ENCODE measurements at regions not wholly inside any gene's neighbourhood (a gene's known extent, or its start where the extent isn't known, plus 50 kb on each side); places are given as distances from the start of the nearest gene placed in this dataset.

DNA sequence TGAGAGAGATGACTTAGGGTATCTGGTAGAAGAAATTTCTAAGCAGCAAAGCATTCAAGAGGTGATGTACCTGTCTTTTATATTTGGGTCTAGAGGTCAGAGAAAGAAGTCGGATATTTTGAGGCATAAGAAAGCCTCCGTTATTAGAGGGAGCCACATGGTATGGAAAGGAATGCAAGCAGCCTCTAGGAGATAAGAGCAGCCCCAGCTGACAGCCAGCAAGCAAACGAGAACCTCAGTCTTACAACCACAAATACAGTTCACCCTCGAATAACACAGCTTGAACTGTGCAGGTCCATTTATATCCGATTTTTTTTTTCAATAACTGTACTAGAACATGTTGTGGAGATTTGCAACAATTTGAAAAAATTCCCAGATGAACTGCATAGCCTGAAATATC, 190.7 kb upstream of the VGLL2 start:
- H3K27ac ChIP-seq (ENCODE audit: low read depth, low read length), result no peak overlapping the region
- no peaks in the 10 kb centered on the region for H3K27me3 ChIP-seq (ENCODE audit: control insufficient read depth in 2 of 2, insufficient read depth in 2 of 2, low read length in 2 of 2)
- Mint-ChIP-seq H3K27me3 (peaks cover 0 to 7% (median 4%) of the 10 kb centered on the region in 5 donors), H3K36me3 (no peaks in the 10 kb centered on the region), H3K4me1 (no peaks in the 10 kb centered on the region), H3K9me3 (peaks cover 0 to 23% (median 5%) of the 10 kb centered on the region in 11 donors), H3K4me3 (no peak overlapping the region), H3K27ac (no peak overlapping the region)
- ATAC-seq (no peak), DNase-seq (no peak)
- no peak overlapping the region for H3K4me3 ChIP-seq (ENCODE audit: low read length)
- ChIA-PET POLR2A (no interaction called here), CTCF (no interaction called here)
- no peaks in the 10 kb centered on the region for H3K4me1 ChIP-seq (ENCODE audit: control insufficient read depth in 2 of 2, insufficient read depth in 2 of 2, low read length in 2 of 2)
- no peaks in the 10 kb centered on the region for H3K9me3 ChIP-seq (ENCODE audit: control insufficient read depth in 2 of 3, low read length in 3 of 3)
- no peaks in the 10 kb centered on the region for H3K36me3 ChIP-seq (ENCODE audit: control insufficient read depth in 2 of 3, insufficient read depth in 3 of 3, low read length in 3 of 3)
- intact Hi-C loops (cut with micrococcal nuclease), result no loop called here

DNA sequence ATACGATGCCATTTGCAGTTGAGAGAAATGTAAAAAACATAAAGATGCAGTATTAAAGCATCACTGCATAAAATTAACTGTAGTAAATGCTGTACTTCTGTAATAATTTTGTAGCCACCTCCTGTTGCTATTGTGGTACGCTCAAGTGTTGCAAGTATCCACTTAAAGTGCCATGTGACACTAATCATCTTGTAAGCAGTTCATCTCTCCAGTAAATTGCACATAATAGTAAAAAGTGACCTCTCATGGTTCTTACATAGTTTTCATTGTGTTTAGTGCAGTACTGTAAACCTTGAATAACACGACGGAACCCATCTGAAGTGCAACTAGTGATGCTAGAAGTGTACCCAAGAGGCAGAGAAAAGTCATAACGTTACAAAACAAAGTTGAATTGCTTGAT, 190.1 kb upstream of the VGLL2 start:
- intact Hi-C loops (cut with micrococcal nuclease), result no loop called here
- Mint-ChIP-seq H3K9me3 (peaks cover 0 to 23% (median 5%) of the 10 kb centered on the region in 11 donors), H3K36me3 (no peaks in the 10 kb centered on the region), H3K4me1 (no peaks in the 10 kb centered on the region), H3K4me3 (no peak overlapping the region), H3K27me3 (peaks cover 0 to 7% (median 4%) of the 10 kb centered on the region in 5 donors), H3K27ac (no peak overlapping the region)
- Histone ChIP-seq H3K9me3 (ENCODE audit: control insufficient read depth in 2 of 3, low read length in 3 of 3) (no peaks in the 10 kb centered on the region), H3K4me1 (ENCODE audit: control insufficient read depth in 2 of 2, insufficient read depth in 2 of 2, low read length in 2 of 2) (no peaks in the 10 kb centered on the region), H3K4me3 (ENCODE audit: low read length) (no peak overlapping the region), H3K36me3 (ENCODE audit: control insufficient read depth in 2 of 3, insufficient read depth in 3 of 3, low read length in 3 of 3) (no peaks in the 10 kb centered on the region), H3K27ac (ENCODE audit: low read depth, low read length) (no peak overlapping the region), H3K27me3 (ENCODE audit: control insufficient read depth in 2 of 2, insufficient read depth in 2 of 2, low read length in 2 of 2) (no peaks in the 10 kb centered on the region)
- ChIA-PET CTCF (no interaction called here), POLR2A (no interaction called here)
- DNase-seq, result no peak
- no peak for ATAC-seq

DNA sequence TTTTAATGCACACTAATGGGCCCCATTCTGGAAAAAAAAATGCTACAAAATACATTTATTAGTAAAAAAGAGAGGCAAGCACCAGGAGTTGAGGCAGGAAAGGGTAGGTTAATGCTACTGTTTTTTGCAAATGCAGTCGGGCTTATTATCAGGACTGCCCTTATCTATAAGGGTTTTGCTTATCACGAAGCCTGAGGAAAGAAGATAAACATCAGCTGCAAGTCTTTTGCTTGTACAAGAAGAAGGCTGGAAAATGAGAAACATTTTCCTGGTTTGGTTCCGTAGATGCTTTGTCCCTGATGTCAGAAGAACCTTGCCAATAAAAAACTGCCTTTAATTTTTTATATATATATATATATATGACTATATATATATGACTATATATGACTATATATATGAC, 189.3 kb upstream of the VGLL2 start:
- ChIA-PET CTCF (no interaction called here), POLR2A (no interaction called here)
- Histone ChIP-seq H3K36me3 (ENCODE audit: control insufficient read depth in 2 of 3, insufficient read depth in 3 of 3, low read length in 3 of 3) (no peaks in the 10 kb centered on the region), H3K9me3 (ENCODE audit: control insufficient read depth in 2 of 3, low read length in 3 of 3) (no peaks in the 10 kb centered on the region), H3K4me1 (ENCODE audit: control insufficient read depth in 2 of 2, insufficient read depth in 2 of 2, low read length in 2 of 2) (no peaks in the 10 kb centered on the region), H3K27me3 (ENCODE audit: control insufficient read depth in 2 of 2, insufficient read depth in 2 of 2, low read length in 2 of 2) (no peaks in the 10 kb centered on the region), H3K4me3 (ENCODE audit: low read length) (no peak overlapping the region), H3K27ac (ENCODE audit: low read depth, low read length) (no peak overlapping the region)
- H3K4me1 Mint-ChIP-seq, result no peaks in the 10 kb centered on the region
- H3K4me3 Mint-ChIP-seq, result no peak overlapping the region
- H3K27ac Mint-ChIP-seq, result no peak overlapping the region
- intact Hi-C loops (cut with micrococcal nuclease), result no loop called here
- ATAC-seq (no peak), DNase-seq (no peak)
- H3K36me3 Mint-ChIP-seq, result no peaks in the 10 kb centered on the region
- peaks cover 0 to 23% (median 5%) of the 10 kb centered on the region in 11 donors for H3K9me3 Mint-ChIP-seq
- peaks cover 0 to 7% (median 4%) of the 10 kb centered on the region in 5 donors for H3K27me3 Mint-ChIP-seq

DNA sequence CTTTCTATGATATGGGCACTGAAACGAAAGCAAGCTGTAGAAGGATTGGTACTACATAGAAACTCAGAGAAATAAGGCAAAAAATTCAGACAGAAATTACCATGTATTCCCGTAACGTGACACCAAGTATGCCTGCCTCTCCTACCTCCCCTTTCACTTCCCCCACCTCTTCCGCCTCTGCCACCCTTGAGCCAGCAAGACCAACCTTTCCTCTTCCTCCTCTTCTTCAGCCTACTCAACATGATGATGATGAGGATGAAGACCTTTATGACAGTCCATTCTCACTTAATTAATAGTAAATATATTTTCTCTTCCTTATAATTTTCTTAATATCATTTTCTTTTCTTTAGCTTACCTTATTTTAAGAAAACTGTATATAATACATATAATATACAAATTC, 188.1 kb upstream of the VGLL2 start:
- H3K27me3 ChIP-seq (ENCODE audit: control insufficient read depth in 2 of 2, insufficient read depth in 2 of 2, low read length in 2 of 2), result no peaks in the 10 kb centered on the region
- no peaks in the 10 kb centered on the region for H3K9me3 ChIP-seq (ENCODE audit: control insufficient read depth in 2 of 3, low read length in 3 of 3)
- ATAC-seq (no peak), DNase-seq (no peak)
- no peak overlapping the region for H3K4me3 ChIP-seq (ENCODE audit: low read length)
- no peak overlapping the region for H3K27ac ChIP-seq (ENCODE audit: low read depth, low read length)
- ChIA-PET POLR2A (no interaction called here), CTCF (no interaction called here)
- H3K27ac Mint-ChIP-seq, result no peak overlapping the region
- H3K4me3 Mint-ChIP-seq, result no peak overlapping the region
- no peaks in the 10 kb centered on the region for H3K4me1 ChIP-seq (ENCODE audit: control insufficient read depth in 2 of 2, insufficient read depth in 2 of 2, low read length in 2 of 2)
- H3K4me1 Mint-ChIP-seq, result no peaks in the 10 kb centered on the region
- intact Hi-C loops (cut with micrococcal nuclease), result no loop called here
- peaks cover 0 to 7% (median 4%) of the 10 kb centered on the region in 5 donors for H3K27me3 Mint-ChIP-seq
- H3K36me3 ChIP-seq (ENCODE audit: control insufficient read depth in 2 of 3, insufficient read depth in 3 of 3, low read length in 3 of 3), result no peaks in the 10 kb centered on the region
- H3K36me3 Mint-ChIP-seq, result no peaks in the 10 kb centered on the region
- H3K9me3 Mint-ChIP-seq, result peaks cover 0 to 23% (median 5%) of the 10 kb centered on the region in 11 donors

DNA sequence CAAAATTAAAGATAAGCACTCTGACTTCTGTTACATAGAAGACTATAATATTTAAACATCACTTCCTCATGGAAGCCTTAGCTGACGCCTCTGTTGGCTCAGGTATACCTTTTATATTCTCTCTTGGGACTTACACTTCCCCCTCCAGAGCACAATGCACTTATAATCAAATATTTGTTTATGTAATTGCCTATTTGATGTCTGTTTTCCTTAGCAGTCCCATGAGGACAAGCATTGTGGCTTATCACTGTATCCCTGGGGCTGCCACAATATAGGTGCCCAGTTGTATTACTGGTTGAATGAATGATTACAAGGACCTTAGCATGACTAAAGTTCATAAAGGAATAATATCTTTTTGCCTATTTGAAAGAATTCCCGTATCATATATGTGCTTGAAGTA, 186.7 kb upstream of the VGLL2 start:
- intact Hi-C loops (cut with micrococcal nuclease), result no loop called here
- Histone ChIP-seq H3K9me3 (ENCODE audit: control insufficient read depth in 2 of 3, low read length in 3 of 3) (no peaks in the 10 kb centered on the region), H3K36me3 (ENCODE audit: control insufficient read depth in 2 of 3, insufficient read depth in 3 of 3, low read length in 3 of 3) (no peaks in the 10 kb centered on the region), H3K4me1 (ENCODE audit: control insufficient read depth in 2 of 2, insufficient read depth in 2 of 2, low read length in 2 of 2) (no peaks in the 10 kb centered on the region), H3K27ac (ENCODE audit: low read depth, low read length) (no peak overlapping the region), H3K27me3 (ENCODE audit: control insufficient read depth in 2 of 2, insufficient read depth in 2 of 2, low read length in 2 of 2) (no peaks in the 10 kb centered on the region), H3K4me3 (ENCODE audit: low read length) (no peak overlapping the region)
- Mint-ChIP-seq H3K27ac (no peak overlapping the region), H3K4me1 (no peaks in the 10 kb centered on the region), H3K36me3 (no peaks in the 10 kb centered on the region), H3K4me3 (no peak overlapping the region), H3K27me3 (peaks cover 0 to 7% (median 0%) of the 10 kb centered on the region in 5 donors), H3K9me3 (peaks cover 0 to 20% (median 2%) of the 10 kb centered on the region in 11 donors)
- CTCF ChIA-PET, result no interaction called here
- POLR2A ChIA-PET, result no interaction called here
- DNase-seq (no peak), ATAC-seq (no peak)

DNA sequence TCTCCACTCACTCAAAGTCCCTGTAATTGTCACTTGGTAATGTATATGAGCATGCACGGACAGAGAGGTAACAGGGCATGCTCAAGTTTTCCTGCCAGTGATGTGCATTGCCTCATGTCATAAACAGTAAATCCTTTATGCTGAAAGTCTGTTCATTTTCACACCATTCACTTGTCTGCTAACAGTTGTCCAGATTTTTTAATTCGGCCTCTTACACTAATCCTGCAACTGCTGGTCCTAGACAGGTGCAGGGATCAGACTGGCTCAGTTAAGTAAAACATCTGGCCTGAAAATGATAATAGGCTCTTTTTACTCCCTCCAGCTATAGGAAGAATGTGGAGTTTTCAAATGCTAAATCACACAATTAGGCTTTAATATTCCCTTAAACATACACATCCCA, 185.4 kb upstream of the VGLL2 start:
- DNase-seq, result no peak
- Mint-ChIP-seq H3K4me1 (no peaks in the 10 kb centered on the region), H3K9me3 (peaks cover 0 to 13% (median 2%) of the 10 kb centered on the region in 11 donors), H3K4me3 (no peak overlapping the region), H3K27me3 (peaks cover 0 to 7% (median 0%) of the 10 kb centered on the region in 5 donors), H3K27ac (no peak overlapping the region), H3K36me3 (no peaks in the 10 kb centered on the region)
- H3K36me3 ChIP-seq (ENCODE audit: control insufficient read depth in 2 of 3, insufficient read depth in 3 of 3, low read length in 3 of 3), result no peaks in the 10 kb centered on the region
- CTCF ChIA-PET, result no interaction called here
- no peak for ATAC-seq
- no peaks in the 10 kb centered on the region for H3K27me3 ChIP-seq (ENCODE audit: control insufficient read depth in 2 of 2, insufficient read depth in 2 of 2, low read length in 2 of 2)
- intact Hi-C loops (cut with micrococcal nuclease), result no loop called here
- no peaks in the 10 kb centered on the region for H3K9me3 ChIP-seq (ENCODE audit: control insufficient read depth in 2 of 3, low read length in 3 of 3)
- no peak overlapping the region for H3K27ac ChIP-seq (ENCODE audit: low read depth, low read length)
- POLR2A ChIA-PET, result no interaction called here
- no peaks in the 10 kb centered on the region for H3K4me1 ChIP-seq (ENCODE audit: control insufficient read depth in 2 of 2, insufficient read depth in 2 of 2, low read length in 2 of 2)
- H3K4me3 ChIP-seq (ENCODE audit: low read length), result no peak overlapping the region

GRCh38 chr6:117089604-117090003, 175.8 kb upstream of the VGLL2 start:
- no peak overlapping the region for H3K27ac ChIP-seq (ENCODE audit: low read depth, low read length)
- no peaks in the 10 kb centered on the region for H3K36me3 ChIP-seq (ENCODE audit: control insufficient read depth in 2 of 3, insufficient read depth in 3 of 3, low read length in 3 of 3)
- peaks cover 1 to 27% (median 7%) of the 10 kb centered on the region in 11 donors for H3K9me3 Mint-ChIP-seq
- no peaks in the 10 kb centered on the region for H3K9me3 ChIP-seq (ENCODE audit: control insufficient read depth in 2 of 3, low read length in 3 of 3)
- no peak for ATAC-seq
- ChIA-PET POLR2A (no interaction called here), CTCF (no interaction called here)
- H3K4me3 Mint-ChIP-seq, result no peak overlapping the region
- no peaks in the 10 kb centered on the region for H3K4me1 Mint-ChIP-seq
- H3K27me3 Mint-ChIP-seq, result no peaks in the 10 kb centered on the region
- no peaks in the 10 kb centered on the region for H3K36me3 Mint-ChIP-seq
- no peak overlapping the region for H3K4me3 ChIP-seq (ENCODE audit: low read length)
- intact Hi-C loops (cut with micrococcal nuclease), result no loop called here
- no peak for DNase-seq
- no peak overlapping the region for H3K27ac Mint-ChIP-seq
- no peaks in the 10 kb centered on the region for H3K27me3 ChIP-seq (ENCODE audit: control insufficient read depth in 2 of 2, insufficient read depth in 2 of 2, low read length in 2 of 2)
- H3K4me1 ChIP-seq (ENCODE audit: control insufficient read depth in 2 of 2, insufficient read depth in 2 of 2, low read length in 2 of 2), result no peaks in the 10 kb centered on the region
